DOHH2 (cell line): ENCODE measurements at regions not wholly inside any gene's neighbourhood (a gene's known extent, or its start where the extent isn't known, plus 50 kb on each side); places are given as distances from the start of the nearest gene placed in this dataset.
"Not testable (repeated sequence)": the region's sequence is repeated elsewhere in the genome, so short reads cannot be mapped to it uniquely, and the experiment has no call there.

Experiments used
- H3F3A ChIP-seq: fragments of 200-600 bp; sonication (generic), shearing (Covaris generic); 2 replicates; pipeline ENCODE4 v1.6.0; 2016; ENCODE audit warnings: antibody characterized with exemption, mild to moderate bottlenecking; ENCODE audit not compliant: control insufficient read depth, insufficient read depth
- H3K27ac ChIP-seq: fragments of 200-600 bp; sonication (generic); 2 replicates; pipeline ENCODE4 v1.5.1; 2014; ENCODE audit warnings: low read depth, mild to moderate bottlenecking, low read length, moderate library complexity
- H3K27me3 ChIP-seq: fragments of 200-600 bp; sonication (generic); 2 replicates; pipeline ENCODE4 v1.6.1; 2014; ENCODE audit warnings: mild to moderate bottlenecking, low read length, mixed read lengths; ENCODE audit not compliant: control insufficient read depth
- H3K36me3 ChIP-seq: fragments of 200-600 bp; sonication (generic); 2 replicates; pipeline ENCODE4 v1.6.1; 2014; ENCODE audit warnings: mild to moderate bottlenecking, low read length, moderate library complexity, mixed read lengths; ENCODE audit not compliant: control insufficient read depth
- H3K4me1 ChIP-seq: fragments of 200-600 bp; sonication (generic); 2 replicates; pipeline ENCODE4 v1.6.1; 2014; ENCODE audit warnings: mild to moderate bottlenecking, low read length, mixed read lengths; ENCODE audit not compliant: control insufficient read depth
- H3K4me2 ChIP-seq: fragments of 200-600 bp; sonication (generic); 2 replicates; pipeline ENCODE4 v1.6.0; 2014; ENCODE audit warnings: mild to moderate bottlenecking, low read length, moderate library complexity
- H3K4me3 ChIP-seq: fragments of 200-600 bp; sonication (generic); 2 replicates; pipeline ENCODE4 v1.5.1; 2014; ENCODE audit warnings: mild to moderate bottlenecking, low read length, mixed read lengths
- H3K79me2 ChIP-seq: fragments of 200-600 bp; sonication (generic); 2 replicates; pipeline ENCODE4 v1.6.1; 2014; ENCODE audit warnings: mild to moderate bottlenecking, low read length, mixed read lengths; ENCODE audit not compliant: control insufficient read depth
- H3K9me2 ChIP-seq: fragments of 200-600 bp; sonication (generic); replicated peaks from 2 replicates; pipeline ENCODE4 v1.6.1; 2014; ENCODE audit warnings: mild to moderate bottlenecking, low read length, mixed read lengths; ENCODE audit not compliant: control insufficient read depth
- H3K9me3 ChIP-seq: fragments of 200-600 bp; sonication (generic); 2 replicates; pipeline ENCODE4 v1.6.1; 2014; ENCODE audit warnings: antibody characterized with exemption, low read length, mixed read lengths; ENCODE audit not compliant: control insufficient read depth, insufficient read depth
- H4K20me1 ChIP-seq: fragments of 200-600 bp; sonication (generic); 2 replicates; pipeline ENCODE4 v1.6.0; 2014; ENCODE audit warnings: low read depth, mild to moderate bottlenecking, antibody characterized with exemption, low read length, moderate library complexity; ENCODE audit not compliant: control insufficient read depth, insufficient read depth
- EZH2phosphoT487 ChIP-seq: fragments of 200-600 bp; sonication (generic); IDR thresholded peaks from 2 replicates; pipeline ENCODE4 v1.6.1; 2017; ENCODE audit warnings: borderline replicate concordance, mild to moderate bottlenecking, antibody characterized with exemption, low read length, moderate library complexity, mixed read lengths
- TF ChIP-seq, protein P1 (sequence below): fragments of 200-600 bp; sonication (generic); IDR thresholded peaks from one replicate; pipeline ENCODE4 v1.5.1; 2014; ENCODE audit warnings: antibody characterized with exemption, mild to moderate bottlenecking, low read depth, low read length; ENCODE audit not compliant: poor library complexity, severe bottlenecking

DNA sequence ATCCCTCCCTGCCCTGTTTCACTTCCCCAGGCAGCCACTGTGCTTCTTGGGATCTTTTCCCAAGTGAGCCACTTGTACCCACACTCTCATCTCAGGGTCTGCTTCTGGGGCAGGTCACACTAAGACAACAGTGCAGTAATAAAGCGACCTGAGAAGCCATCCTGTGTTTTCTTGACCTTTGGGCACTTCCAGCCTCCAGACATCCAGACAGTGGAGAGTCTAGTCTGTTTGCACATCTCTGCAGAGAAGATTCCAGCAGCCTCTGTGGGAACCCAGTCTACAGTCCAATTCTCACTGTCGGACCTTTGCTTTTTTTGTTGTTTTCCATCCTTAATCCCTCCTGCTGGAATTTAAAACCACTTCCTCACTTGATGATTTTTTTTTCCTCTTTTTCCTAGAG, 50.3 kb upstream of the ATP6AP2 start:
- H3K4me2 ChIP-seq = no peak overlapping the region

DNA sequence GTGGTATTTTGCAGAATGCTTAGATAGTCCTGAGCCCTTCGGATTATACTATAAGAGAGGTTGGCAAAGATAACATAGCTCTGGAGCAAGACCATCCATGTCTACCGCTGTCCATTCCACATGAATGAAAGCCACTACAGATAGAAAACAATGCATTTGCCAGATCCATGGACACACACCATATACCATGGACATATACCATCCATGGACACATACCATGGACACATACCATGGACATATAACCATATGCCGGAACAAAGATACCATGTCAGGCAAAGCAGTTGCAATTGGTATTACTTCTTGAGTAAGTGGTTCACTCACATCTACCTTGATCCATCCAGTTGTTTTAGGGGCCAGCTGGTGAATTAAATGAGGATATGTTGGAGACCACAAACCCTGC, 53.2 kb upstream of the ATP6AP2 start:
- Histone ChIP-seq H3K27ac (no peak overlapping the region), H3K27me3 (no peaks in the 10 kb centered on the region), H3K9me2 (no peaks in the 10 kb centered on the region), H3K79me2 (no peaks in the 10 kb centered on the region), H3K36me3 (no peaks in the 10 kb centered on the region), H3K4me2 (no peak overlapping the region), H4K20me1 (no peaks in the 10 kb centered on the region), H3K9me3 (no peaks in the 10 kb centered on the region), H3F3A (no peaks in the 10 kb centered on the region), H3K4me1 (no peaks in the 10 kb centered on the region), H3K4me3 (no peak overlapping the region)
- no peak for TF ChIP-seq EZH2phosphoT487
- TF ChIP-seq, protein P1, sequence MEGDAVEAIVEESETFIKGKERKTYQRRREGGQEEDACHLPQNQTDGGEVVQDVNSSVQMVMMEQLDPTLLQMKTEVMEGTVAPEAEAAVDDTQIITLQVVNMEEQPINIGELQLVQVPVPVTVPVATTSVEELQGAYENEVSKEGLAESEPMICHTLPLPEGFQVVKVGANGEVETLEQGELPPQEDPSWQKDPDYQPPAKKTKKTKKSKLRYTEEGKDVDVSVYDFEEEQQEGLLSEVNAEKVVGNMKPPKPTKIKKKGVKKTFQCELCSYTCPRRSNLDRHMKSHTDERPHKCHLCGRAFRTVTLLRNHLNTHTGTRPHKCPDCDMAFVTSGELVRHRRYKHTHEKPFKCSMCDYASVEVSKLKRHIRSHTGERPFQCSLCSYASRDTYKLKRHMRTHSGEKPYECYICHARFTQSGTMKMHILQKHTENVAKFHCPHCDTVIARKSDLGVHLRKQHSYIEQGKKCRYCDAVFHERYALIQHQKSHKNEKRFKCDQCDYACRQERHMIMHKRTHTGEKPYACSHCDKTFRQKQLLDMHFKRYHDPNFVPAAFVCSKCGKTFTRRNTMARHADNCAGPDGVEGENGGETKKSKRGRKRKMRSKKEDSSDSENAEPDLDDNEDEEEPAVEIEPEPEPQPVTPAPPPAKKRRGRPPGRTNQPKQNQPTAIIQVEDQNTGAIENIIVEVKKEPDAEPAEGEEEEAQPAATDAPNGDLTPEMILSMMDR = no peak

More for the DNA sequence above, 50.3 kb upstream of the ATP6AP2 start:
- no peaks in the 10 kb centered on the region; the same call in 1 of the 2 replicates for H3K27me3 ChIP-seq
- no peak for TF ChIP-seq EZH2phosphoT487
- TF ChIP-seq, protein P1 = no peak
- no peaks in the 10 kb centered on the region for H4K20me1 ChIP-seq
- no peaks in the 10 kb centered on the region for H3K9me3 ChIP-seq
- H3K27ac ChIP-seq = no peak overlapping the region
- H3K4me1 ChIP-seq = no peaks in the 10 kb centered on the region
- no peak overlapping the region for H3K4me3 ChIP-seq
- H3K79me2 ChIP-seq = no peaks in the 10 kb centered on the region
- no peaks in the 10 kb centered on the region for H3F3A ChIP-seq
- H3K9me2 ChIP-seq = no peaks in the 10 kb centered on the region
- no peaks in the 10 kb centered on the region for H3K36me3 ChIP-seq

DNA sequence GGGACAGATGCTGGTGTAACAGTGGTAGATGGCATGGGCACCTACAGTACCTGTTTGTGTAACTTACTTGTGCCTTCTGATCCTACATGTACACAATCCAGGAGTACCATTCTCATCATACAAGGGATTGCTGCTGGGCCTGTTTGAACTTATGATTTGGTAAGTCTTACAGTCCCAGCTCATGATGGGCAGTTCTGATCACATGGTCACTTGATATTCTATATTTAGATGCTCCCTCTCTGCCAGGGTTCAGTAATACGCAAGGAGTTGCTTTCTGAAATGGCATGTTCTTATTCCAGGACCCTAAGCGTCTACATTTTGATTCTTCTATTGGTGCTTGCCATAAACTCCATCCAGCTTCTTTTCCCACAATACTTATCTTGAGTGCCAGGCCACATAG, 54.4 kb upstream of the ATP6AP2 start:
- Histone ChIP-seq H3K9me3 (no peaks in the 10 kb centered on the region), H3K4me1 (no peaks in the 10 kb centered on the region), H3K4me3 (no peak overlapping the region), H4K20me1 (no peaks in the 10 kb centered on the region), H3K27ac (no peak overlapping the region), H3K27me3 (no peaks in the 10 kb centered on the region), H3K4me2 (no peak overlapping the region), H3F3A (no peaks in the 10 kb centered on the region), H3K79me2 (no peaks in the 10 kb centered on the region), H3K9me2 (no peaks in the 10 kb centered on the region), H3K36me3 (no peaks in the 10 kb centered on the region)
- TF ChIP-seq EZH2phosphoT487 = no peak
- TF ChIP-seq, protein P1 = no peak

DNA sequence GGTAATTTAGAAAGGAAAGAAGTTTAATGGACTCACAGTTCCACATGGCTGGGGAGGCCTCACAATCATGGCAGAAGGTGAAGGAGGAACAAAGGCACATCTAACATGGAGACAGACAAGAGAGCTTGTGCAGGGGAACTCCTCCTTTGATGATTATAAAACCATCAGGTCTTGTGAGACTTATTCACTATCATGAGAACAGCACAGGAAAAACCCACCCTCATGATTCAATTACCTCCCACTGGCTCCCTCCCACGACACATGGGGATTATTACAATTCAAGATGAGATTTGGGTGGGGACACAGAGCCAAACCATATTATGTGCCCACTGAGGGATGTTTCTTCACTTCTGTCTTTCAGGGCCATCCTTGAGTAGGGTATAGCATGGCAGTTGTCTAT, 54.9 kb upstream of the ATP6AP2 start:
- not testable (repeated sequence) for H3K9me2 ChIP-seq, H3F3A ChIP-seq, H3K27me3 ChIP-seq, H3K36me3 ChIP-seq, H4K20me1 ChIP-seq, H3K9me3 ChIP-seq, H3K4me1 ChIP-seq, H3K4me2 ChIP-seq, H3K27ac ChIP-seq, H3K79me2 ChIP-seq, H3K4me3 ChIP-seq
